GM12872 (cell line): ENCODE measurements at regions not wholly inside any gene's neighbourhood (a gene's known extent, or its start where the extent isn't known, plus 50 kb on each side); places are given as distances from the start of the nearest gene placed in this dataset.

Experiments
- TF ChIP-seq, protein P1 (sequence below): IDR thresholded peaks from 3 replicates; pipeline ENCODE4 v1.5.1; 2011; ENCODE audit warnings: low read depth, mild to moderate bottlenecking, low read length, moderate library complexity; ENCODE audit not compliant: insufficient read depth

GRCh38 chr13:87107651-87108050 lies 563.5 kb upstream of the SLITRK5 start:
- TF ChIP-seq, protein P1, sequence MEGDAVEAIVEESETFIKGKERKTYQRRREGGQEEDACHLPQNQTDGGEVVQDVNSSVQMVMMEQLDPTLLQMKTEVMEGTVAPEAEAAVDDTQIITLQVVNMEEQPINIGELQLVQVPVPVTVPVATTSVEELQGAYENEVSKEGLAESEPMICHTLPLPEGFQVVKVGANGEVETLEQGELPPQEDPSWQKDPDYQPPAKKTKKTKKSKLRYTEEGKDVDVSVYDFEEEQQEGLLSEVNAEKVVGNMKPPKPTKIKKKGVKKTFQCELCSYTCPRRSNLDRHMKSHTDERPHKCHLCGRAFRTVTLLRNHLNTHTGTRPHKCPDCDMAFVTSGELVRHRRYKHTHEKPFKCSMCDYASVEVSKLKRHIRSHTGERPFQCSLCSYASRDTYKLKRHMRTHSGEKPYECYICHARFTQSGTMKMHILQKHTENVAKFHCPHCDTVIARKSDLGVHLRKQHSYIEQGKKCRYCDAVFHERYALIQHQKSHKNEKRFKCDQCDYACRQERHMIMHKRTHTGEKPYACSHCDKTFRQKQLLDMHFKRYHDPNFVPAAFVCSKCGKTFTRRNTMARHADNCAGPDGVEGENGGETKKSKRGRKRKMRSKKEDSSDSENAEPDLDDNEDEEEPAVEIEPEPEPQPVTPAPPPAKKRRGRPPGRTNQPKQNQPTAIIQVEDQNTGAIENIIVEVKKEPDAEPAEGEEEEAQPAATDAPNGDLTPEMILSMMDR = no peak

GRCh38 chr13:87120476-87120875 lies 550.7 kb upstream of the SLITRK5 start:
- TF ChIP-seq, protein P1 = no peak

GRCh38 chr13:87122551-87122950 lies 548.6 kb upstream of the SLITRK5 start:
- TF ChIP-seq, protein P1 = no peak

GRCh38 chr13:87123987-87124784 lies 547.0 kb upstream of the SLITRK5 start:
- TF ChIP-seq, protein P1 = no peak

DNA sequence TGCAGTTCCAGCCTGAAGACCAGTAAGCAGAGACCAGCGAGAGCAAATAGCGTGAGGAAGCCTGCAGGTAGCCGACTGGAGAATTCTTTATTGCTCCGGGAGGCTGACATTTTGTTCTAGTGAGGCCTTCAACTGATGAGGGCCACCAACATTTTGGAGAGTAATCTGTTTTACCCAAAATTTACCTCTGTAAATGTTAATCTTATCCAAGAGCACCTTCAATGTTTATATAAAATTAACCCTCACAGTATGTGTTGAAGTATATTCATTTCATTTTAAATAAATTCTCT lies 546.4 kb upstream of the SLITRK5 start:
- TF ChIP-seq, protein P1 = no peak

GRCh38 chr13:87128036-87128435 lies 543.1 kb upstream of the SLITRK5 start:
- TF ChIP-seq, protein P1 = no peak

- TF ChIP-seq, protein P1 = no peak
Measured at GRCh38 chr13:87128491-87128890, 542.7 kb upstream of the SLITRK5 start.
